ENCODE measurements at regions not wholly inside any gene's neighbourhood (a gene's known extent, or its start where the extent isn't known, plus 50 kb on each side); places are given as distances from the start of the nearest gene placed in this dataset.

DNA sequence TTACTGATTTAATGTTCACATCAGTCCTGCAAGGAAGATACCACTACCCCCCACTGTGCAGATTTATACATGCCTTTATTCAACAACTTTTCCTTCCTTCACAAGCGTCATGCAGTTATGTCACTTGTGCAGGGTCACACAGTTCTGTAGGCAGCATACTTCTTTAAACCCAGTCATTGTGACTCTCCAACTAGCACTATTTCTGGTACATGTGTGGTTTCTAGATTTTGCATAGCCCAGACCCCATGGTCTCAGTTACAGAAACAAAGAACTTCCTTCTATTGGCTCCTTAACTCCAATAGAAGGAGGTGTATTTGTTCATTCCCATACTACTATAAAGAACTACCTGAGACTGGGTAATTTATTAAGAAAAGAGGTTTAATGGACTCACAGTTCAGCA lies 333.1 kb downstream of the ZNF516 start:
- no peak for DNase-seq (ENCODE audit: low read depth in 1 of 2, low spot score in 1 of 2)
- Histone ChIP-seq H3K27me3 (ENCODE audit: insufficient read depth, poor library complexity, severe bottlenecking) (no peaks in the 10 kb centered on the region), H3K27ac (replicated peaks) (no peak overlapping the region), H3K4me3 (replicated peaks; ENCODE audit: insufficient read depth, low read length) (no peak overlapping the region)
- TF ChIP-seq GABPA (IDR thresholded peaks at IDR 0.05; ENCODE audit: low read depth), result no peak
- TF ChIP-seq, protein P1, sequence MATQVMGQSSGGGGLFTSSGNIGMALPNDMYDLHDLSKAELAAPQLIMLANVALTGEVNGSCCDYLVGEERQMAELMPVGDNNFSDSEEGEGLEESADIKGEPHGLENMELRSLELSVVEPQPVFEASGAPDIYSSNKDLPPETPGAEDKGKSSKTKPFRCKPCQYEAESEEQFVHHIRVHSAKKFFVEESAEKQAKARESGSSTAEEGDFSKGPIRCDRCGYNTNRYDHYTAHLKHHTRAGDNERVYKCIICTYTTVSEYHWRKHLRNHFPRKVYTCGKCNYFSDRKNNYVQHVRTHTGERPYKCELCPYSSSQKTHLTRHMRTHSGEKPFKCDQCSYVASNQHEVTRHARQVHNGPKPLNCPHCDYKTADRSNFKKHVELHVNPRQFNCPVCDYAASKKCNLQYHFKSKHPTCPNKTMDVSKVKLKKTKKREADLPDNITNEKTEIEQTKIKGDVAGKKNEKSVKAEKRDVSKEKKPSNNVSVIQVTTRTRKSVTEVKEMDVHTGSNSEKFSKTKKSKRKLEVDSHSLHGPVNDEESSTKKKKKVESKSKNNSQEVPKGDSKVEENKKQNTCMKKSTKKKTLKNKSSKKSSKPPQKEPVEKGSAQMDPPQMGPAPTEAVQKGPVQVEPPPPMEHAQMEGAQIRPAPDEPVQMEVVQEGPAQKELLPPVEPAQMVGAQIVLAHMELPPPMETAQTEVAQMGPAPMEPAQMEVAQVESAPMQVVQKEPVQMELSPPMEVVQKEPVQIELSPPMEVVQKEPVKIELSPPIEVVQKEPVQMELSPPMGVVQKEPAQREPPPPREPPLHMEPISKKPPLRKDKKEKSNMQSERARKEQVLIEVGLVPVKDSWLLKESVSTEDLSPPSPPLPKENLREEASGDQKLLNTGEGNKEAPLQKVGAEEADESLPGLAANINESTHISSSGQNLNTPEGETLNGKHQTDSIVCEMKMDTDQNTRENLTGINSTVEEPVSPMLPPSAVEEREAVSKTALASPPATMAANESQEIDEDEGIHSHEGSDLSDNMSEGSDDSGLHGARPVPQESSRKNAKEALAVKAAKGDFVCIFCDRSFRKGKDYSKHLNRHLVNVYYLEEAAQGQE (IDR thresholded peaks at IDR 0.05; ENCODE audit: insufficient replicate concordance, low read depth), result no peak
- TF ChIP-seq SPI1 (IDR thresholded peaks at IDR 0.05; ENCODE audit: borderline replicate concordance, low read depth), result no peak
- TF ChIP-seq, protein P2, sequence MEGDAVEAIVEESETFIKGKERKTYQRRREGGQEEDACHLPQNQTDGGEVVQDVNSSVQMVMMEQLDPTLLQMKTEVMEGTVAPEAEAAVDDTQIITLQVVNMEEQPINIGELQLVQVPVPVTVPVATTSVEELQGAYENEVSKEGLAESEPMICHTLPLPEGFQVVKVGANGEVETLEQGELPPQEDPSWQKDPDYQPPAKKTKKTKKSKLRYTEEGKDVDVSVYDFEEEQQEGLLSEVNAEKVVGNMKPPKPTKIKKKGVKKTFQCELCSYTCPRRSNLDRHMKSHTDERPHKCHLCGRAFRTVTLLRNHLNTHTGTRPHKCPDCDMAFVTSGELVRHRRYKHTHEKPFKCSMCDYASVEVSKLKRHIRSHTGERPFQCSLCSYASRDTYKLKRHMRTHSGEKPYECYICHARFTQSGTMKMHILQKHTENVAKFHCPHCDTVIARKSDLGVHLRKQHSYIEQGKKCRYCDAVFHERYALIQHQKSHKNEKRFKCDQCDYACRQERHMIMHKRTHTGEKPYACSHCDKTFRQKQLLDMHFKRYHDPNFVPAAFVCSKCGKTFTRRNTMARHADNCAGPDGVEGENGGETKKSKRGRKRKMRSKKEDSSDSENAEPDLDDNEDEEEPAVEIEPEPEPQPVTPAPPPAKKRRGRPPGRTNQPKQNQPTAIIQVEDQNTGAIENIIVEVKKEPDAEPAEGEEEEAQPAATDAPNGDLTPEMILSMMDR (IDR thresholded peaks at IDR 0.05; ENCODE audit: insufficient read depth, low read length), result no peak
- TF ChIP-seq POLR2AphosphoS5 (IDR thresholded peaks at IDR 0.05; ENCODE audit: low read depth), result no peak

DNA sequence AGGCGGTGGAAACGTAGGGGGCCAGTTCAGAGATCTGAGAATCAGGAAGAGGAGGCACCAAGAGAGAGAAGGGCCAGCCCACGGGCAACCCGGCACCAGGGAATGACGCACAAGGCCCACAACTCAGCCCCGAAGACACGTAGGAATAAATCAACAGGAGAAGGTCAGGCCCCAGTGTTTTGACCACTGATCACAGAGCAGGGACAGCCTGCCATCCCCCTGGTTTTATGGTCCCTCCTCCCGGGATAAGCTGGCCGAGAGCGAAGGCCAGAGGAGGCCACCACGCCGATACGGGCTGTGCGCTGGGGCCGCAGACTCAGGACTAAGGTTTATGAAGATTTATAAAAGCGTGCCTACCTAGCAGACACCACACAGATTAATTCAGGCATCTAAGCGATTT lies 341.4 kb downstream of the ZNF516 start:
- TF ChIP-seq GABPA (IDR thresholded peaks at IDR 0.05; ENCODE audit: low read depth), result no peak
- TF ChIP-seq, protein P2 (IDR thresholded peaks at IDR 0.05; ENCODE audit: insufficient read depth, low read length), result no peak
- TF ChIP-seq, protein P1 (IDR thresholded peaks at IDR 0.05; ENCODE audit: insufficient replicate concordance, low read depth), result no peak
- TF ChIP-seq SPI1 (IDR thresholded peaks at IDR 0.05; ENCODE audit: borderline replicate concordance, low read depth), result no peak
- no peak for TF ChIP-seq POLR2AphosphoS5 (IDR thresholded peaks at IDR 0.05; ENCODE audit: low read depth)

DNA sequence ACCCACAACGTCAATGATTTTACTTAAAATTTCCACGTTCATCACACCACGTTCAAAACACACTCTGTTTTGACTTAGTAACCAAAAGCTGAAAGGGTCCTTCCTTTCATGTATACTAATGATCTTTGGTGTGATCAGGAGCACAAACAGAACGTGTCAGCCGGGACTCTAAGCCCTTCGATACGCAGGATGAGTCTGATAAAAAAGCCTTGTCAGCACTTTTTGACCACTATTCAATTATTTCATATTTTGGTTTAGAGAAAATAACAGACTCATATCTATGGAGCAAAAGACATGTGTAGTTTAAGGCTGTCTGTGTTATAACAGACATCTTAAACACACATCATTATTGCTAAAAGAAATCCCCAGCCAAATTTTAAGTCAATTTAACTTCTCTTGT lies 345.3 kb downstream of the ZNF516 start:
- Histone ChIP-seq H3K27me3 (ENCODE audit: insufficient read depth, poor library complexity, severe bottlenecking) (no peaks in the 10 kb centered on the region), H3K27ac (replicated peaks) (no peak overlapping the region), H3K4me3 (replicated peaks; ENCODE audit: insufficient read depth, low read length) (no peak overlapping the region)
- no peak for DNase-seq (ENCODE audit: low read depth in 1 of 2, low spot score in 1 of 2)
- TF ChIP-seq POLR2AphosphoS5 (IDR thresholded peaks at IDR 0.05; ENCODE audit: low read depth) (no peak), GABPA (IDR thresholded peaks at IDR 0.05; ENCODE audit: low read depth) (no peak), SPI1 (IDR thresholded peaks at IDR 0.05; ENCODE audit: borderline replicate concordance, low read depth) (no peak)
- TF ChIP-seq, protein P1 (IDR thresholded peaks at IDR 0.05; ENCODE audit: insufficient replicate concordance, low read depth), result no peak
- TF ChIP-seq, protein P2 (IDR thresholded peaks at IDR 0.05; ENCODE audit: insufficient read depth, low read length), result no peak

More for the DNA sequence above, 341.4 kb downstream of the ZNF516 start:
- no peak for DNase-seq (ENCODE audit: low read depth in 1 of 2, low spot score in 1 of 2)
- H3K4me3 ChIP-seq (replicated peaks; ENCODE audit: insufficient read depth, low read length), result no peak overlapping the region
- no peaks in the 10 kb centered on the region for H3K27me3 ChIP-seq (ENCODE audit: insufficient read depth, poor library complexity, severe bottlenecking)
- H3K27ac ChIP-seq (replicated peaks), result no peak overlapping the region

Data from HL-60 (cell line).